ENCODE measurements at regions not wholly inside any gene's neighbourhood (a gene's known extent, or its start where the extent isn't known, plus 50 kb on each side); places are given as distances from the start of the nearest gene placed in this dataset.

DNA sequence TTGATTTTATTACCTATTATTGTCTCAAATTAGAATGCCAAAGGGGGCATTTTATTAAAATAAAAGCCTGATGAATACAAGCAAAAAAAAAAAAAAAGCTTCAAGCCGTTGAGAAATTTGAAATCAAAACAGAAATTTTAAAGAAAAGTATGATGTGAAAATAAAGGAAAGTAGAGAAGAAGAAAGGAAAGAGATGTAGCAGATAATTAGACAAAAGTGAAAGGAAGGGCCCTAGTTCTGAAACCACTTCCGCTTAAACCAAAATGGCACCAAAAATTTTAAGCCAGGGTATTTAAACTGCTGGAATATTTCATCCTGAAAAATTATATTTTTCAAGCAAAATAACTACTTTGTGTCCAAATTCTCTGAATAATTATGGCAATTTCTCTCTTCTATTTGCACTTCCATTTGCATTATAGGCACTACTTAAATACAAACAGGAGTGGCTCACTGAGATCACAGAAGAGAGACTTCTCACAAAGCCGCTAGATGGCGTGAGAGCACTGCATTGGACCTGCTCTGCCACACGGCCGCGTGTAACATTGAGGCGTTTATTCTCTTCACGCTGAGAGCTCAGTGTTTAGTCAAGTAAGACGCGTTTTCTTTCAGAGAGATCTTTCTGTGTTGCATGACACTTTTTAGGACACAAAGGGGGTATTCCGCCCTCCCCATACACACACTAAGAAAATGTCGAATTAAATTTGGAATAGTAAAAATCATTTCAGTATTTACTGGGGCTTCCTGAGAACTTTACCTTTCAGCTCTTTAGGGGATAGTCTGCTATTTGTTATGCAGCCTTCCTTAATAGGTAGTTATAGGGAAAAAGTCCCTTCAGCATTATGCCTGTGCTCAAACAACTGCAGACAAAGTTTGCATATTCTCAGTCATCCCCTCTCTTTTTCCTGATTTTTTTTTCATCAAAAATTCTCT is 368.4 kb upstream of the CCNH start:
- H3K4me2 ChIP-seq: no peak overlapping the region
- H3F3A ChIP-seq (replicated peaks; ENCODE audit: insufficient read depth): no peaks in the 10 kb centered on the region
- DNase-seq: peak; percentile 49
- H3K9ac ChIP-seq: no peak overlapping the region
- H3K4me1 ChIP-seq (ENCODE audit: control insufficient read depth in 1 of 2, insufficient read depth in 2 of 2, low read depth in 1 of 2, low read length in 1 of 2): no peaks in the 10 kb centered on the region
- TF ChIP-seq RCOR1 (IDR thresholded peaks at IDR 0.05; ENCODE audit: low read length): 0 out of 2 replicates have a peak, but pooled peaks have one; percentile 42
- TF ChIP-seq SMC3 (IDR thresholded peaks at IDR 0.05; ENCODE audit: low read depth, low read length): peak; percentile 86
- TF ChIP-seq YY1 (IDR thresholded peaks at IDR 0.05; ENCODE audit: low read depth): no peak
- TF ChIP-seq POLR2AphosphoS5 (IDR thresholded peaks at IDR 0.05; ENCODE audit: low read depth, low read length): no peak
- no peak for TF ChIP-seq PBX3 (IDR thresholded peaks at IDR 0.05)
- TF ChIP-seq, protein P1, sequence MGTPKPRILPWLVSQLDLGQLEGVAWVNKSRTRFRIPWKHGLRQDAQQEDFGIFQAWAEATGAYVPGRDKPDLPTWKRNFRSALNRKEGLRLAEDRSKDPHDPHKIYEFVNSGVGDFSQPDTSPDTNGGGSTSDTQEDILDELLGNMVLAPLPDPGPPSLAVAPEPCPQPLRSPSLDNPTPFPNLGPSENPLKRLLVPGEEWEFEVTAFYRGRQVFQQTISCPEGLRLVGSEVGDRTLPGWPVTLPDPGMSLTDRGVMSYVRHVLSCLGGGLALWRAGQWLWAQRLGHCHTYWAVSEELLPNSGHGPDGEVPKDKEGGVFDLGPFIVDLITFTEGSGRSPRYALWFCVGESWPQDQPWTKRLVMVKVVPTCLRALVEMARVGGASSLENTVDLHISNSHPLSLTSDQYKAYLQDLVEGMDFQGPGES (IDR thresholded peaks at IDR 0.05; ENCODE audit: low read depth, low read length): no peak
- peak; percentile 67; the same call in 1 of the 2 replicates for TF ChIP-seq MXI1 (IDR thresholded peaks at IDR 0.05; ENCODE audit: low read depth, low read length)
- TF ChIP-seq, protein P2, sequence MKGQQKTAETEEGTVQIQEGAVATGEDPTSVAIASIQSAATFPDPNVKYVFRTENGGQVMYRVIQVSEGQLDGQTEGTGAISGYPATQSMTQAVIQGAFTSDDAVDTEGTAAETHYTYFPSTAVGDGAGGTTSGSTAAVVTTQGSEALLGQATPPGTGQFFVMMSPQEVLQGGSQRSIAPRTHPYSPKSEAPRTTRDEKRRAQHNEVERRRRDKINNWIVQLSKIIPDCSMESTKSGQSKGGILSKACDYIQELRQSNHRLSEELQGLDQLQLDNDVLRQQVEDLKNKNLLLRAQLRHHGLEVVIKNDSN (IDR thresholded peaks at IDR 0.05; ENCODE audit: borderline replicate concordance, low read depth): no peak
- TF ChIP-seq CTCF (IDR thresholded peaks at IDR 0.05): peak; percentile 93
- TF ChIP-seq, protein P3, sequence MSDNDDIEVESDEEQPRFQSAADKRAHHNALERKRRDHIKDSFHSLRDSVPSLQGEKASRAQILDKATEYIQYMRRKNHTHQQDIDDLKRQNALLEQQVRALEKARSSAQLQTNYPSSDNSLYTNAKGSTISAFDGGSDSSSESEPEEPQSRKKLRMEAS (IDR thresholded peaks at IDR 0.05; ENCODE audit: low read depth): peak; percentile 54; the same call in 1 of the 2 replicates
- no peak for TF ChIP-seq TCF12 (IDR thresholded peaks at IDR 0.05)
- TF ChIP-seq CHD2 (IDR thresholded peaks at IDR 0.05; ENCODE audit: low read length, partially characterized antibody): peak; percentile 30
- TF ChIP-seq SIN3A (IDR thresholded peaks at IDR 0.05; ENCODE audit: borderline replicate concordance, low read depth, low read length): no peak
- TF ChIP-seq NFIC (IDR thresholded peaks at IDR 0.05; ENCODE audit: borderline replicate concordance): no peak
- no peak for TF ChIP-seq ELF1 (IDR thresholded peaks at IDR 0.05)
- peak; percentile 98 for TF ChIP-seq RAD21 (IDR thresholded peaks at IDR 0.05; ENCODE audit: low read length)
- TF ChIP-seq RFX5 (IDR thresholded peaks at IDR 0.05; ENCODE audit: low read length): no peak
- H3K27ac ChIP-seq (ENCODE audit: low read depth in 2 of 2, low read length in 1 of 2): no peak overlapping the region
- H3K79me2 ChIP-seq (ENCODE audit: insufficient read depth): no peaks in the 10 kb centered on the region
- H3K36me3 ChIP-seq (replicated peaks in 1 of 2; ENCODE audit: control insufficient read depth in 1 of 2, insufficient read depth in 2 of 2, low read length in 1 of 2): no peaks in the 10 kb centered on the region
- ChIA-PET CTCF (interaction anchor here (0.6 to 8.0 kb wide), 74 partner anchors 9 to 1401 kb away, joined by 3 to 83 read pairs (median 4); no protein-coding TSS in a partner anchor), POLR2A (no interaction called here)
- H3K9me3 ChIP-seq: no peaks in the 10 kb centered on the region
- H3K4me3 ChIP-seq (ENCODE audit: low read depth in 2 of 2, low read length in 1 of 2): no peak overlapping the region; a peak in 1 of 4 replicates
- 8% methylated on average over 13 of the region's 13 CpGs for WGBS (ENCODE audit: low lambda C conversion rate)
- peaks cover 11% of the 10 kb centered on the region; the same call in 1 of the 2 replicates for H3K27me3 ChIP-seq (ENCODE audit: insufficient read depth)
- H4K20me1 ChIP-seq (ENCODE audit: insufficient read depth): no peaks in the 10 kb centered on the region
- H2AFZ ChIP-seq (ENCODE audit: low read depth): no peak overlapping the region
- no peaks in the 10 kb centered on the region; the same call in none of the 2 replicates for H3K9me2 ChIP-seq

Measured in SK-N-SH (cell line).